GM19025 (cell line): ENCODE measurements at regions not wholly inside any gene's neighbourhood (a gene's known extent, or its start where the extent isn't known, plus 50 kb on each side); places are given as distances from the start of the nearest gene placed in this dataset.
"Not testable (repeated sequence)": the region's sequence is repeated elsewhere in the genome, so short reads cannot be mapped to it uniquely, and the experiment has no call there.

Experiments used
- ATAC-seq: cut with Tn5 transposase; IDR thresholded peaks from one replicate; pipeline ENCODE4 v1.9.1; 2021; ENCODE audit warnings: mild to moderate bottlenecking, low read depth, moderate library complexity; ENCODE audit not compliant: unreplicated experiment

GRCh38 chr2:143940720-143941119 is 579.2 kb downstream of the ZEB2 start:
- ATAC-seq, result no peak

DNA sequence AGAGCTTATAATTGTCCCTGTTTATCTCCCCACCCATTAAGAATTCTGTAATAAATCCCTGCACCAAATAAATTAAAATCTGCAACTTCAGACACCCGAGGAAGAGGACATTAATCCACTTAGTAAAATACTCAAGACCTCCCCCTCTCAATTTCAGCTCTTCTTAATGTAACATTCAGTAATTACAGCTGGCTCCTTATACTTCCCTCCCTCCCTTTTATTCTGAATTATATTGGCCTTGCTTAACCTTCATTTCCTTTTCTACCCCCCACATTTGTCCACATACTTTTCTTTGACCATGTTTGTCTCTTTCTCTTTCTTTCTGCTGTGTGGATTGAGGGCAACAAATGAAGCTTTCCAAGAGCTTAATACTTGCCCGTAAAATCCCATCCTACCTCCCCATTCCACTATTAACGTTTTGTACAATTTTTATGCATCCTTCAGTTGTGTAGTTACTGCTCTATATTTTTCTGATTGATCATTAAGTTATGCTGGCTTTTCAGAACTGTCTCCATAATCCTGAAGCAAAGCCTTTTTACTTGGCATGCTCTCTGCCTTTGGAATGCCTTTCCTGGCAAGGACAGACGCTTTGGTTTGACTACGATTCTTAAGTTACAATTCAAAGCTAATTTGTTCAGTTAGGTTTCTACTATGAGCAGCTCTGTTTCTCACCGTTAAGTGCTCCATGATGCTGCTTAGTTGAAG is 580.1 kb downstream of the ZEB2 start:
- no peak for ATAC-seq

DNA sequence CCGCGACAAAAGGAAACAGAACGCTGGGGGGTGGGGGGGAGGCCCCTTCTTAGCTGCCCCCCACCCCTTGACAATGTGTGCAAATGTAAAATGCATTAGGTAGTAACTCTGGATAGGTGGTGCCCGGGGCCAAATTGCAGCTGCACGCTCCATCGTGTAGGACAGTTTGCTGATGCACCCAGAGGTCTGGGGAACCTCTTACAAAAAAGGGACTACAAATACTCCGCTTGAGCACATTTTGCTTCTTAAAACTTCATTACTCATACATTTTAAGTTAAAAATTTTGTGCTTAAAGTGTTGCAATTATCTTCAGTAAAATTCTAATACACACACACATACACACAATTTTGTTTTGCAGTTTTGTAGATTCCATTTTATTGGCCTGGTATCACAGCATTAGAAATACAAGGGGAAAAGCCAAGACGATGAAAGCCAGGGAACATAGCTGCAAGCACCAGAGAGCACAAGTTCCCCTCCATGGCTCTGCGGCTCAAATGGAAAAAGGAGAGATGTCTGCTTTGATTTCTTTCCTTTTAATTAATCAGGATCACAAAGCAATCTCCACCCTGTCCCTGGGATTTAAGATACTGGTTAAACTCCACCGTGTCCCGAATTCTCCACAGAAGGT is 582.1 kb downstream of the ZEB2 start:
- ATAC-seq, result peak; percentile 1

DNA sequence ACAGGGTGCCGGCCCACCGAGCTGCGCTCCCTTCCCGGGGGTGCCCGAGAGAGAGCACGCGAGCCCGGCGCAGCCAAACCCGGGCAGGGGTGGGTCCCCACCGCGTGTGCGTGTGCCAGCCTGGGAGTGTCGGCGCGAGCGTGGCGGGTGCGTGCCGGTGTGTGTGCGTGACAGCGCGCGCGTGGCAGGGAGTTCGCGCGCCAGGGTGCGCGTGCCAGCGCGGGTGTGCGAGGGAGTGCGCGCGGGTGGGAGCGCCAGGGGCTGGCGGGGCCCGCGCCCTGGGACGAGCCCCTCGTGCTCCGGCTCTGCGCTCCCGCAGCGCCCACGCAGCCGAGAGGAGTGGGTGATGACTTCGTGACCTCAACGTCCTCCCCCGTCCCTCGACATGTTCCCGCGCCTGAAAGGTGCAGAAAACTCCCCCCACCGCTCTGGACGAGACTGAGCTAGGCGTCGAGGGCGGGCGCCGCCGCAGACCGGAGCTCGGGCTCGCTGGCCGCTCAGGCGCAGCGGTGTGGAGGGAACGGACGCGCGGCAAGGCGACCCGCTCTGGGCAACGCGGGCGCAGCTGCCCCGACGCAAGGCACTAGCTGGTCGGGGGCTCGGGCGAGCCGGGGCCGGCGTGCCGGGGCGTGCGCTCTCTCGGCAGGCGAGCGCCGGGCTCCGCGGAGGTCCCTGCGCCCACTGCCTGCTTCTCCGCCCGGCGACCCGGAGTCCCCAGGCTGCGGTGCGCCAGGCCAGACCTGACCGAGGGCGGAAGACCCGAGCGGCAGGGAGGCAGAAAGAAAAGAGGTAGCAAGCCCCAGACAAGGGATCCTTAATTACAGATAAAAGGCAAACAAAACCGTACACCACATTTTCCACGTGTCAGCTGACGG is 582.8 kb downstream of the ZEB2 start:
- ATAC-seq, result peak; percentile 65

GRCh38 chr2:143936538-143936847 is 583.4 kb downstream of the ZEB2 start:
- peak; percentile 2 for ATAC-seq

- ATAC-seq, result no peak
Observed at GRCh38 chr2:143935482-143935752, 584.5 kb downstream of the ZEB2 start.

GRCh38 chr2:143934626-143935481 is 585.1 kb downstream of the ZEB2 start:
- peak; percentile 40 for ATAC-seq

DNA sequence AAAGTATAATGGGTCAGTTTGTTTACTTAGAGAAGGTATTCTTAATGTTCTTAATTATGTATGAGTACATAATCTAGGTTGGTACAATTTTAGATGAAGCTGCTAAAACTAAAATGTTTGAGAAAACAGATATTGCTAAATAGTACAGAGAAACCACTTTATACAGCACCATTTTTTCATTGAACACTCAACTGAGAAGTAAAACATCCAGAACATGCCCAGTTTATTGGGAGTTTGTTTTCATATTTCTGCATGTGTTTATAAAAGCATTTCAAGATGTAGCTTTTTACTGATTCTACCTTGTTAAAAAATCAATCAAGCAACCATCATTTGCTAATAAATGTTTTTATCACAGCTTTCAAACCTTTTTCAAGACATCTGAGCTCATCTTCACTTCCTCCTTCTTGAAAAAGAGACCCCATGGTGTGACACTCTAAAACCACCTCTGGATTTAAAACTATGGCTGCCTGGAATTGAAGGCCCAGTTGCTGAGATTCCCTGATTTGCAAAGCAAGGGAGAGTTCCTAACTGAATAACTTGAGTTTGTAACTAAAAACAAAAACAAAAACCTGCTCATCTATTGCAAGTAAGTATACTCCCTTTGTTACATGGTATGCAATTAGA is 585.9 kb downstream of the ZEB2 start:
- peak; percentile 4 for ATAC-seq

DNA sequence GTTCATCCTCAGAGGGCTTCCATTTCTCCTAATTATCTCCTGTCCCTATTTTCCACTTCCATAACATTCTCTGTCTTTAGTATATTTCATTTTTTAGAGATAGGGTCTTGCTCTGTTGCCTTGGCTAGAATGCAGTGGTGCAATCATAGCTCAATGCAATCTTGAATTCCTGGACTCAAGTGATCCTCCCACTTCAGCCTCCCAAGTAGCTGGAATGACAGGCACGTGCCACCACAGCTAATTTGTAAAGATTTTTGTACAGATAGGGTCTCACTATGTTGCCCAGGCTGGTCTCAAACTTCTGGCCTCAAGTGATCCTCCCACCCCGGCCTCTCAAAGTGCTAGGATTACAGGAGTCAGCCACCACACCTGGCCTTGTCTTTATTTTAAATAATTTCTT is 589.0 kb downstream of the ZEB2 start:
- no peak for ATAC-seq

DNA sequence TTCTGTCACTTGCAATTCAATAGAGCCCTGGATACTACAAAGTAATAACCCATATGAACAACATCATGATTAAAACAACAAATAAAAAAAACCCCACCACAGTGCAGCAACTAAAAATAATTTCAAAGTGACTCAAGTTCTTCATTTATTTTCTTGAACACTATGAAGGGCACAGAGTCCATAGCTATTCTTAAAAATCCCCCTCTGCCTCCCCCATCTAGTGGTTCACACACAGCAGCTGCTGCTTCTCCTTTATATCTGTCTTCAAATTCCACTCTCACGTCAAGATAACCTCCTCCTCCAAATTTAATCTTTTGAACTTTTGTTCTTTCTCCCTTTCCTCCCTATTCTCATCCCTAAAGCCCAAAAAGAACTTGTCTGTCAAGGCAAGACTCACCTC is 591.3 kb downstream of the ZEB2 start:
- no peak for ATAC-seq

DNA sequence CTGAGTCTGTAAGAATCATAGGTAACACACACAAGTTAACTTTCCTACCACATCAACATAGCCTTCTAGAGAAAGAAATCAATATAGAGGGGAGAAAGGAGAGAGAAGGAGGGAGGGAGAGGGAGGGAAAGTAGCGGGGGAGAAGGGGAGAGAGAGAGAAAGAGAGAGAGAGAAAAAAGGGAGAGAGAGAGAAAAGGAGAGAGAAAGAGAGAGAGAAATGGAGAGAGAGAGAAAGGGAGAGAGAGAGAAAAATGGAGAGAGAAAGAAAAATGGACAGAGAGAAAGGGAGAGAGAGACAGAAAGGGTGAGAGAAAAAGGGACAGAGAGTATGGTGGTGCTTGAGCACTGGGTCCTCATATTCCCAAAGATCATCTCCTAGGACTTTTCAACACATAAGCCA is 591.7 kb downstream of the ZEB2 start:
- no peak for ATAC-seq

DNA sequence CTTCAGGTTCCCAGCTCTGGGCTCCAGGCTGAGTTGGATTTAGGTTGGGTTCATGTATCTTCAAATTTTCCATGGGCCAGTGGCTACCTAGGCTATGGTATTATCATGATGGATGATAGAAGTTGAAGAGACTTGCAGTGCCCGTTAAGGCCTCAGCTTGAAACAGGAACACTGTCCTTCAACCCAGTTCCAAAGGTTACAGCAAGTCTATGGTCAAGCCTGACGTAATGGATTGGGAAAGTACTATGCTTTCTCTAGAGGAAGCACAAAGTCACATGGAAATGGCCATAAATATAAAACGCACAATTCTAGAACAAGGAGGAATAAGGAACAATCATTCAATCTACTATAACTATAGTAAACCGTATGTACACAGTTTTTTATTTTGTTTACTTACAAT is 593.2 kb downstream of the ZEB2 start:
- ATAC-seq, result no peak

GRCh38 chr2:143922261-143922830 is 597.6 kb downstream of the ZEB2 start:
- ATAC-seq, result not testable (repeated sequence)

- ATAC-seq, result no peak
Observed at GRCh38 chr2:143918465-143918989, 601.4 kb downstream of the ZEB2 start.

- no peak for ATAC-seq
Observed at GRCh38 chr2:143916781-143917180, 603.1 kb downstream of the ZEB2 start.

DNA sequence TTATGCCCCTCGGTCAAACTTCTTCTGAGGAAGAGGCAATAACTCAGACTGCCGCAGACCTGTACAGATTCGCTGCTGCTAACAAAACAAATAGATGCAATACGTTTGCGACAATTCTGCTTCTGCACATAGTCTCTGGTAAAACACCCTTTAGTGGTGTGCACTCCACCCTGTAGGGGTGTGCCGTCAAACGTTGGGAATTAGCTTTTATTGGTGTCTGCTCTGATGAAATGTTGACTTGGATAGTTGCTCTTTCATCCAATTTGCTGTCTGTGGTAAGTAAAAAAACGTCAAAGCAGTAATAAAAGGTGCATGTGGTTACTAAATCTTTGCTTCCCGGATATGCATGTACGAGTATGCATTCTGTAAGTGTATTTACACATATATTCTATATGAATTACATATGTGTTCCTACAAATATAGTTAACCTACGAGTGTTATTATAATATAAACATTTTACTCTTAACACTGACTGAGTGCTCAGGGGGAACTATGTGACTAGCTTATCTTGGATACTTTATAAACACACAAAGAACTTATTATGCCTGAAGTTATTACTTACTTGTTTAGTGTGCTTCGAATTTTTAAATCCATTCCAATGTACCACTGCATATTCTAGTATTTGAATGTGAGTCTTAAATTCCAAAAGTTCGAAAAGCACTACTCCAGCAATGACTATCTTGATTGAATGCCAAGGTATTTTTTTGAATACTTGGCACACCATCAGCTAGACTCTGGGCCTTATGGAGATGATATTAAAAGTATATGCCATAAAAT is 610.2 kb downstream of the ZEB2 start:
- no peak for ATAC-seq

- ATAC-seq, result no peak
Observed at GRCh38 chr2:143908843-143909242, 611.1 kb downstream of the ZEB2 start.

DNA sequence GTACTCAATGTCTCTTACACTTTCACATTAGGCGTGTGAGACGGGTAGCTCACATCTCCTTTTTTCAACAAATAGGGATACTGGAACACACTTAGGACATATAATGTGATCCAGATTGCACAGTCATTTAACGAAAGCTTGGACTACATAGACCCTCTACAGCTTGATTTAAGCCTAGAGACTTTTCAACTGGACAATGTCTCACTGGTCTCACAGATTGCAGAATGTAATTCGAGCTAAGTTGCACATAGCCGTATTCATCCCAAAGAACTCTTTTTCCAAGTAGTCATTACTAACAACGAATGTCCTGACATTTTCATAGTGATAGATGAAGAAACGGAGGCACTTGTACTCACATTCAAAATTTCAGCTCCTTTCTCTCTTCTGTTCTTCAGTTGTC is 612.1 kb downstream of the ZEB2 start:
- no peak for ATAC-seq

GRCh38 chr2:143906850-143907249 is 613.1 kb downstream of the ZEB2 start:
- ATAC-seq, result no peak
